Neural cell (in vitro differentiated cells): ENCODE measurements at regions not wholly inside any gene's neighbourhood (a gene's known extent, or its start where the extent isn't known, plus 50 kb on each side); places are given as distances from the start of the nearest gene placed in this dataset.

ENCODE experiments used
- H2AFZ ChIP-seq: fragments of 200-600, 300-800 bp; sonication (generic), shearing (Covaris generic); 2 replicates; pipeline ENCODE4 v1.6.0; 2014; ENCODE audit warnings: low read depth, mild to moderate bottlenecking, antibody characterized with exemption, low read length, moderate library complexity
- H3F3A ChIP-seq: fragments of 200-600 bp; shearing (Covaris generic); 2 replicates; pipeline ENCODE4 v1.6.1; 2016; ENCODE audit warnings: mild to moderate bottlenecking, moderate library complexity, mixed read lengths, antibody characterized with exemption, low read length; ENCODE audit not compliant: insufficient read depth, poor library complexity, severe bottlenecking
- H3K27ac ChIP-seq: fragments of 200-600, 300-800 bp; sonication (generic), shearing (Covaris generic); 2 replicates; pipeline ENCODE4 v1.5.1; 2014; ENCODE audit warnings: mild to moderate bottlenecking, low read length, moderate library complexity
- H3K27me3 ChIP-seq: fragments of 300-800, 200-600 bp; sonication (generic), shearing (Covaris generic); 2 replicates; pipeline ENCODE4 v1.6.0; 2014; ENCODE audit warnings: mild to moderate bottlenecking, low read depth, low read length, moderate library complexity; ENCODE audit not compliant: insufficient read depth
- H3K36me3 ChIP-seq: fragments of 300-800, 200-600 bp; sonication (generic), shearing (Covaris generic); 2 replicates; pipeline ENCODE4 v1.5.1; 2014; ENCODE audit warnings: mild to moderate bottlenecking, antibody characterized with exemption, low read length, moderate library complexity; ENCODE audit not compliant: insufficient read depth
- H3K4me2 ChIP-seq: fragments of 300-800, 200-600 bp; sonication (generic), shearing (Covaris generic); 2 replicates; pipeline ENCODE4 v1.6.0; 2014; ENCODE audit warnings: mild to moderate bottlenecking, low read length
- H3K4me3 ChIP-seq: fragments of 300-800, 200-600 bp; sonication (generic), shearing (Covaris generic); 2 replicates; pipeline ENCODE4 v1.5.1; 2014; ENCODE audit warnings: mild to moderate bottlenecking, low read length, moderate library complexity
- H3K79me2 ChIP-seq: fragments of 200-600 bp; shearing (Covaris generic); replicated peaks from 2 replicates; pipeline ENCODE4 v1.6.0; 2014; ENCODE audit warnings: mild to moderate bottlenecking, low read length, moderate library complexity; ENCODE audit not compliant: insufficient read depth
- H3K9ac ChIP-seq: fragments of 300-800, 200-600 bp; sonication (generic), shearing (Covaris generic); 2 replicates; pipeline ENCODE4 v1.6.1; 2016; ENCODE audit warnings: mild to moderate bottlenecking, low read length, mixed read lengths
- H3K9me2 ChIP-seq: fragments of 200-600 bp; shearing (Covaris generic); 2 replicates; pipeline ENCODE4 v1.6.1; 2016; ENCODE audit warnings: mild to moderate bottlenecking, low read length, mixed read lengths; ENCODE audit not compliant: insufficient read depth
- H3K9me3 ChIP-seq: fragments of 200-600, 300-800 bp; sonication (generic), shearing (Covaris generic); 2 replicates; pipeline ENCODE4 v1.6.1; 2016; ENCODE audit warnings: mild to moderate bottlenecking, mixed run types, low read length, moderate library complexity, mixed read lengths
- H4K20me1 ChIP-seq: fragments of 200-600 bp; shearing (Covaris generic); 2 replicates; pipeline ENCODE4 v1.6.1; 2016; ENCODE audit warnings: mild to moderate bottlenecking, mixed run types; ENCODE audit not compliant: insufficient read depth
- CTCF ChIP-seq: fragments of 450-650 bp; IDR thresholded peaks from 2 replicates; pipeline ENCODE4 v1.5.1; 2014; ENCODE audit warnings: antibody characterized with exemption, mild to moderate bottlenecking, moderate library complexity; ENCODE audit not compliant: poor library complexity, severe bottlenecking
- EP300 ChIP-seq: fragments of 450-650 bp; conservative IDR thresholded peaks from 2 replicates; pipeline ENCODE4 v1.6.1; 2014; ENCODE audit warnings: antibody characterized with exemption, mild to moderate bottlenecking, moderate library complexity; ENCODE audit not compliant: poor library complexity, severe bottlenecking
- EZH2 ChIP-seq: fragments of 200-600, 300-800 bp; shearing (Covaris generic), sonication (generic); IDR thresholded peaks from 2 replicates; pipeline ENCODE4 v1.6.1; 2014; ENCODE audit warnings: antibody characterized with exemption, low read length, borderline replicate concordance, mild to moderate bottlenecking; ENCODE audit not compliant: insufficient read depth, poor library complexity, severe bottlenecking
- MXI1 ChIP-seq: fragments of 450-650 bp; conservative IDR thresholded peaks from 2 replicates; pipeline ENCODE4 v1.6.1; 2014; ENCODE audit warnings: antibody characterized with exemption, mild to moderate bottlenecking; ENCODE audit not compliant: poor library complexity, severe bottlenecking
- POLR2AphosphoS5 ChIP-seq: IDR thresholded peaks from 2 replicates; pipeline ENCODE4 v1.6.1; 2012
- RAD21 ChIP-seq: fragments of 450-650 bp; conservative IDR thresholded peaks from 2 replicates; pipeline ENCODE4 v1.6.1; 2014; ENCODE audit warnings: antibody characterized with exemption, mild to moderate bottlenecking, moderate library complexity
- SMC3 ChIP-seq: fragments of 450-650 bp; conservative IDR thresholded peaks from 2 replicates; pipeline ENCODE4 v1.6.1; 2014; ENCODE audit warnings: antibody characterized with exemption, mild to moderate bottlenecking, moderate library complexity; ENCODE audit not compliant: poor library complexity
- TAF1 ChIP-seq: IDR thresholded peaks from 2 replicates; pipeline ENCODE4 v1.6.1; 2012; ENCODE audit warnings: low read depth
- TF ChIP-seq, protein P1 (sequence below): IDR thresholded peaks from 2 replicates; pipeline ENCODE4 v1.6.1; 2012; ENCODE audit warnings: borderline replicate concordance

GRCh38 chr16:31693733-31694132 is 166.0 kb downstream of the AHSP start:
- TF ChIP-seq EP300 (no peak), MXI1 (no peak), POLR2AphosphoS5 (no peak), EZH2 (no peak), SMC3 (no peak)
- TF ChIP-seq, protein P1, sequence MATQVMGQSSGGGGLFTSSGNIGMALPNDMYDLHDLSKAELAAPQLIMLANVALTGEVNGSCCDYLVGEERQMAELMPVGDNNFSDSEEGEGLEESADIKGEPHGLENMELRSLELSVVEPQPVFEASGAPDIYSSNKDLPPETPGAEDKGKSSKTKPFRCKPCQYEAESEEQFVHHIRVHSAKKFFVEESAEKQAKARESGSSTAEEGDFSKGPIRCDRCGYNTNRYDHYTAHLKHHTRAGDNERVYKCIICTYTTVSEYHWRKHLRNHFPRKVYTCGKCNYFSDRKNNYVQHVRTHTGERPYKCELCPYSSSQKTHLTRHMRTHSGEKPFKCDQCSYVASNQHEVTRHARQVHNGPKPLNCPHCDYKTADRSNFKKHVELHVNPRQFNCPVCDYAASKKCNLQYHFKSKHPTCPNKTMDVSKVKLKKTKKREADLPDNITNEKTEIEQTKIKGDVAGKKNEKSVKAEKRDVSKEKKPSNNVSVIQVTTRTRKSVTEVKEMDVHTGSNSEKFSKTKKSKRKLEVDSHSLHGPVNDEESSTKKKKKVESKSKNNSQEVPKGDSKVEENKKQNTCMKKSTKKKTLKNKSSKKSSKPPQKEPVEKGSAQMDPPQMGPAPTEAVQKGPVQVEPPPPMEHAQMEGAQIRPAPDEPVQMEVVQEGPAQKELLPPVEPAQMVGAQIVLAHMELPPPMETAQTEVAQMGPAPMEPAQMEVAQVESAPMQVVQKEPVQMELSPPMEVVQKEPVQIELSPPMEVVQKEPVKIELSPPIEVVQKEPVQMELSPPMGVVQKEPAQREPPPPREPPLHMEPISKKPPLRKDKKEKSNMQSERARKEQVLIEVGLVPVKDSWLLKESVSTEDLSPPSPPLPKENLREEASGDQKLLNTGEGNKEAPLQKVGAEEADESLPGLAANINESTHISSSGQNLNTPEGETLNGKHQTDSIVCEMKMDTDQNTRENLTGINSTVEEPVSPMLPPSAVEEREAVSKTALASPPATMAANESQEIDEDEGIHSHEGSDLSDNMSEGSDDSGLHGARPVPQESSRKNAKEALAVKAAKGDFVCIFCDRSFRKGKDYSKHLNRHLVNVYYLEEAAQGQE = no peak
- H3K4me3 ChIP-seq = no peak overlapping the region
- H3K9ac ChIP-seq = no peak overlapping the region
- H3K9me3 ChIP-seq = no peaks in the 10 kb centered on the region
- no peak overlapping the region for H3K4me2 ChIP-seq
- peaks cover 10% of the 10 kb centered on the region for H3K27me3 ChIP-seq
- no peaks in the 10 kb centered on the region for H3K79me2 ChIP-seq
- H3F3A ChIP-seq = no peaks in the 10 kb centered on the region
- no peaks in the 10 kb centered on the region for H3K36me3 ChIP-seq
- H2AFZ ChIP-seq = no peak overlapping the region
- no peaks in the 10 kb centered on the region for H4K20me1 ChIP-seq
- no peak overlapping the region for H3K27ac ChIP-seq
- no peaks in the 10 kb centered on the region for H3K9me2 ChIP-seq

GRCh38 chr16:31694461-31694860 is 166.8 kb downstream of the AHSP start:
- H3K27ac ChIP-seq = no peak overlapping the region
- H3K36me3 ChIP-seq = no peaks in the 10 kb centered on the region
- no peak overlapping the region for H3K4me3 ChIP-seq
- no peak overlapping the region for H2AFZ ChIP-seq
- no peak overlapping the region for H3K9ac ChIP-seq
- no peaks in the 10 kb centered on the region for H3K9me3 ChIP-seq
- H3K4me2 ChIP-seq = no peak overlapping the region
- H3K9me2 ChIP-seq = no peaks in the 10 kb centered on the region
- H3F3A ChIP-seq = no peaks in the 10 kb centered on the region
- TF ChIP-seq CTCF = no peak
- no peak for TF ChIP-seq EP300
- TF ChIP-seq EZH2 = no peak
- TF ChIP-seq TAF1 = no peak
- no peak for TF ChIP-seq SMC3
- no peak for TF ChIP-seq MXI1
- TF ChIP-seq RAD21 = no peak
- TF ChIP-seq POLR2AphosphoS5 = no peak
- TF ChIP-seq, protein P1 = no peak
- no peaks in the 10 kb centered on the region for H3K79me2 ChIP-seq
- H4K20me1 ChIP-seq = no peaks in the 10 kb centered on the region
- peaks cover 15% of the 10 kb centered on the region for H3K27me3 ChIP-seq
